Breast epithelium (tissue), 4 donors: ENCODE measurements at regions not wholly inside any gene's neighbourhood (a gene's known extent, or its start where the extent isn't known, plus 50 kb on each side); places are given as distances from the start of the nearest gene placed in this dataset.
A peak's percentile ranks its signal among the peaks of the same experiment; 100 is the strongest.

Experiments used
- DNase-seq, 2 donors: peaks; one replicate each; pipeline ENCODE4 v3.0.0-alpha.2; 2019; ENCODE audit warnings: low spot score in 2 of 2
- H3K27ac ChIP-seq, 2 donors: fragments of 200-600 bp; sonication (generic) in 1 of 2; one replicate each; pipeline ENCODE4 v1.5.1; 2016 to 2019; ENCODE audit warnings: mild to moderate bottlenecking in 1 of 2
- H3K27me3 ChIP-seq, 2 donors: fragments of 200-600 bp; sonication (generic) in 1 of 2; one replicate each; pipeline versions ENCODE4 v1.5.1 to v1.6.0; 2017 to 2019; ENCODE audit warnings: control low read depth in 1 of 2, mild to moderate bottlenecking in 1 of 2
- H3K36me3 ChIP-seq: fragments of 200-600 bp; one replicate; pipeline ENCODE4 v1.5.1; 2019
- H3K4me1 ChIP-seq, 2 donors: fragments of 200-600 bp; sonication (generic); one replicate each; pipeline ENCODE4 v1.5.1; 2016 to 2019; ENCODE audit warnings: control low read depth in 1 of 2
- H3K4me3 ChIP-seq, 3 donors: fragments of 200-600 bp; sonication (generic); 1 replicate in 2 of 3; 2 replicates in 1 of 3; pipeline ENCODE4 v1.5.1; 2016 to 2019; ENCODE audit warnings: mild to moderate bottlenecking in 3 of 3, moderate library complexity in 2 of 3
- H3K9me3 ChIP-seq, 2 donors: fragments of 200-600 bp; sonication (generic) in 1 of 2; one replicate each; pipeline ENCODE4 v1.5.1; 2016 to 2019; ENCODE audit warnings: control low read depth in 1 of 2
- CTCF ChIP-seq, 3 donors: fragments of 450-650 bp; IDR thresholded peaks; one replicate each; pipeline ENCODE4 v1.5.1; 2016 to 2017; ENCODE audit warnings: antibody characterized with exemption in 3 of 3, mild to moderate bottlenecking in 3 of 3, moderate library complexity in 3 of 3
- POLR2A ChIP-seq: fragments of 450-650 bp; IDR thresholded peaks from one replicate; pipeline ENCODE4 v1.6.1; 2016; ENCODE audit warnings: antibody characterized with exemption, mild to moderate bottlenecking, moderate library complexity
- POLR2AphosphoS5 ChIP-seq, 3 donors: sonication (generic); formaldehyde crosslinking; IDR thresholded peaks; one replicate each; pipeline ENCODE4 v1.6.1; 2017; ENCODE audit warnings: antibody characterized with exemption in 3 of 3
- intact Hi-C: fragments of 100-400 bp; cut with DNase I; formaldehyde crosslinking; loops from one replicate; pipeline ENCODE4 v1.15.1; 2023; ENCODE audit warnings: low total_unique reads

- H3K27ac ChIP-seq = peak overlapping the region; percentile 88 to 92
- H3K27me3 ChIP-seq = no peaks in the 10 kb centered on the region
- H3K36me3 ChIP-seq = no peaks in the 10 kb centered on the region
- peaks cover 0 to 2% of the 10 kb centered on the region in 2 donors for H3K9me3 ChIP-seq
- H3K4me1 ChIP-seq = peaks cover 7 to 15% of the 10 kb centered on the region in 2 donors
- no peak overlapping the region for H3K4me3 ChIP-seq
- intact Hi-C loops = no loop called here
- no peak for DNase-seq
- TF ChIP-seq CTCF (IDR thresholded peaks at IDR 0.05) = no peak
- TF ChIP-seq POLR2AphosphoS5 (IDR thresholded peaks at IDR 0.05) = no peak
- no peak for TF ChIP-seq POLR2A
Observed at GRCh38 chr7:45979275-45980180, 58.5 kb upstream of the IGFBP3 start.

GRCh38 chr7:45978731-45979211 is 57.7 kb upstream of the IGFBP3 start:
- H3K36me3 ChIP-seq = no peaks in the 10 kb centered on the region
- H3K4me3 ChIP-seq = peak overlapping the region in 1 of 3 donors; percentile 2
- H3K27ac ChIP-seq = peak overlapping the region; percentile 88 to 92
- peaks cover 7 to 13% of the 10 kb centered on the region in 2 donors for H3K4me1 ChIP-seq
- no peaks in the 10 kb centered on the region for H3K27me3 ChIP-seq
- peaks cover 0 to 2% of the 10 kb centered on the region in 2 donors for H3K9me3 ChIP-seq
- no peak for DNase-seq
- TF ChIP-seq POLR2A = no peak
- TF ChIP-seq CTCF (IDR thresholded peaks at IDR 0.05) = no peak
- TF ChIP-seq POLR2AphosphoS5 (IDR thresholded peaks at IDR 0.05) = no peak
- intact Hi-C loops = no loop called here

- H3K27ac ChIP-seq = peak overlapping the region; percentile 88 to 92
Observed at GRCh38 chr7:45978010-45978681, 57.1 kb upstream of the IGFBP3 start.

GRCh38 chr7:45977256-45977780 is 56.2 kb upstream of the IGFBP3 start:
- TF ChIP-seq POLR2A = no peak
- no peak for TF ChIP-seq CTCF (IDR thresholded peaks at IDR 0.05)
- no peak for TF ChIP-seq POLR2AphosphoS5 (IDR thresholded peaks at IDR 0.05)
- no peak overlapping the region for H3K4me3 ChIP-seq
- peaks cover 7% of the 10 kb centered on the region in 2 donors for H3K4me1 ChIP-seq
- intact Hi-C loops = no loop called here
- H3K27ac ChIP-seq = peak overlapping the region; percentile 88 to 92
- H3K36me3 ChIP-seq = no peaks in the 10 kb centered on the region
- H3K27me3 ChIP-seq = no peaks in the 10 kb centered on the region
- peaks cover 0 to under 1% of the 10 kb centered on the region in 2 donors for H3K9me3 ChIP-seq
- DNase-seq = no peak

More at GRCh38 chr7:45978010-45978681, 57.1 kb upstream of the IGFBP3 start:
- peaks cover 7% of the 10 kb centered on the region in 2 donors for H3K4me1 ChIP-seq
- peak in 1 of 3 donors; percentile 42 for TF ChIP-seq POLR2AphosphoS5 (IDR thresholded peaks at IDR 0.05)
- TF ChIP-seq CTCF (IDR thresholded peaks at IDR 0.05) = no peak
- no peak for TF ChIP-seq POLR2A
- no peaks in the 10 kb centered on the region for H3K36me3 ChIP-seq
- peak overlapping the region in 1 of 3 donors; percentile 2 for H3K4me3 ChIP-seq
- peak in 1 of 2 donors; percentile 80 for DNase-seq
- H3K27me3 ChIP-seq = no peaks in the 10 kb centered on the region
- H3K9me3 ChIP-seq = peaks cover 0 to 2% of the 10 kb centered on the region in 2 donors
- intact Hi-C loops = no loop called here
